Tibial artery (tissue), 4 donors: ENCODE measurements at regions not wholly inside any gene's neighbourhood (a gene's known extent, or its start where the extent isn't known, plus 50 kb on each side); places are given as distances from the start of the nearest gene placed in this dataset.

Source experiments
- DNase-seq, 2 donors: peaks; one replicate each; pipeline ENCODE4 v3.0.0-alpha.2; 2019
- H3K27ac ChIP-seq, 2 donors: fragments of 200-600 bp; sonication (generic) in 1 of 2; 1 replicate in 1 of 2; 2 replicates in 1 of 2; pipeline ENCODE4 v1.5.1; 2018 to 2019; ENCODE audit warnings: mild to moderate bottlenecking in 1 of 2
- H3K27me3 ChIP-seq, 2 donors: fragments of 200-600 bp; sonication (generic) in 1 of 2; one replicate each; pipeline versions ENCODE4 v1.5.1 to v1.6.0; 2016 to 2019
- H3K36me3 ChIP-seq, 3 donors: fragments of 200-600 bp; sonication (generic) in 2 of 3; one replicate each; pipeline ENCODE4 v1.5.1; 2016 to 2019; ENCODE audit warnings: mild to moderate bottlenecking in 2 of 3
- H3K4me1 ChIP-seq, 4 donors: fragments of 200-600 bp; sonication (generic) in 2 of 4; 1 replicate in 3 of 4; 2 replicates in 1 of 4; pipeline ENCODE4 v1.5.1; 2016 to 2019
- H3K4me3 ChIP-seq, 2 donors: fragments of 200-600 bp; sonication (generic) in 1 of 2; 1 replicate in 1 of 2; 2 replicates in 1 of 2; pipeline ENCODE4 v1.5.1; 2018 to 2019; ENCODE audit warnings: mild to moderate bottlenecking in 2 of 2
- H3K9me3 ChIP-seq, 3 donors: fragments of 200-600 bp; sonication (generic) in 1 of 3; one replicate each; pipeline ENCODE4 v1.5.1; 2016 to 2019
- intact Hi-C: fragments of 100-400 bp; cut with DNase I; formaldehyde crosslinking; loops from one replicate; pipeline ENCODE4 v1.15.0; 2023; ENCODE audit warnings: low total_unique reads
- TF ChIP-seq, protein P1 (sequence below), 2 experiments: fragments of 200-600 bp in 1 of 2; fragments of 450-650 bp in 1 of 2; IDR thresholded peaks; one replicate each; pipeline ENCODE4 v1.5.1; 2017 to 2019; ENCODE audit warnings: antibody characterized with exemption in 2 of 2, mild to moderate bottlenecking in 1 of 2, moderate library complexity in 1 of 2

GRCh38 chr2:16515696-16516095 lies 149.9 kb downstream of the CYRIA start:
- TF ChIP-seq, protein P1, sequence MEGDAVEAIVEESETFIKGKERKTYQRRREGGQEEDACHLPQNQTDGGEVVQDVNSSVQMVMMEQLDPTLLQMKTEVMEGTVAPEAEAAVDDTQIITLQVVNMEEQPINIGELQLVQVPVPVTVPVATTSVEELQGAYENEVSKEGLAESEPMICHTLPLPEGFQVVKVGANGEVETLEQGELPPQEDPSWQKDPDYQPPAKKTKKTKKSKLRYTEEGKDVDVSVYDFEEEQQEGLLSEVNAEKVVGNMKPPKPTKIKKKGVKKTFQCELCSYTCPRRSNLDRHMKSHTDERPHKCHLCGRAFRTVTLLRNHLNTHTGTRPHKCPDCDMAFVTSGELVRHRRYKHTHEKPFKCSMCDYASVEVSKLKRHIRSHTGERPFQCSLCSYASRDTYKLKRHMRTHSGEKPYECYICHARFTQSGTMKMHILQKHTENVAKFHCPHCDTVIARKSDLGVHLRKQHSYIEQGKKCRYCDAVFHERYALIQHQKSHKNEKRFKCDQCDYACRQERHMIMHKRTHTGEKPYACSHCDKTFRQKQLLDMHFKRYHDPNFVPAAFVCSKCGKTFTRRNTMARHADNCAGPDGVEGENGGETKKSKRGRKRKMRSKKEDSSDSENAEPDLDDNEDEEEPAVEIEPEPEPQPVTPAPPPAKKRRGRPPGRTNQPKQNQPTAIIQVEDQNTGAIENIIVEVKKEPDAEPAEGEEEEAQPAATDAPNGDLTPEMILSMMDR (IDR thresholded peaks at IDR 0.05): no peak
- Histone ChIP-seq H3K4me1 (no peaks in the 10 kb centered on the region), H3K27ac (no peak overlapping the region), H3K36me3 (no peaks in the 10 kb centered on the region), H3K27me3 (peaks cover 0 to 19% of the 10 kb centered on the region in 2 donors), H3K4me3 (no peak overlapping the region), H3K9me3 (no peaks in the 10 kb centered on the region)
- DNase-seq: no peak
- intact Hi-C loops: no loop called here

- Histone ChIP-seq H3K4me3 (no peak overlapping the region), H3K27ac (no peak overlapping the region), H3K9me3 (no peaks in the 10 kb centered on the region), H3K4me1 (peaks cover 0 to under 1% (median 0%) of the 10 kb centered on the region in 4 donors), H3K36me3 (no peaks in the 10 kb centered on the region), H3K27me3 (peaks cover 0 to 27% of the 10 kb centered on the region in 2 donors)
- TF ChIP-seq, protein P1 (IDR thresholded peaks at IDR 0.05): no peak
- intact Hi-C loops: no loop called here
- no peak for DNase-seq
Measured at GRCh38 chr2:16513626-16514025, 152.0 kb downstream of the CYRIA start.

- H3K4me3 ChIP-seq: no peak overlapping the region
- DNase-seq: no peak
- no peaks in the 10 kb centered on the region for H3K36me3 ChIP-seq
- TF ChIP-seq, protein P1 (IDR thresholded peaks at IDR 0.05): no peak
- H3K4me1 ChIP-seq: peaks cover 0 to 13% (median 6%) of the 10 kb centered on the region in 4 donors
- no peak overlapping the region for H3K27ac ChIP-seq
- no peaks in the 10 kb centered on the region for H3K9me3 ChIP-seq
- peaks cover 0 to 41% of the 10 kb centered on the region in 2 donors for H3K27me3 ChIP-seq
- intact Hi-C loops: no loop called here
Measured at GRCh38 chr2:16511041-16511440, 154.6 kb downstream of the CYRIA start.

- TF ChIP-seq, protein P1 (IDR thresholded peaks at IDR 0.05): no peak
Measured at GRCh38 chr2:16509042-16509441, 156.6 kb downstream of the CYRIA start.

DNA sequence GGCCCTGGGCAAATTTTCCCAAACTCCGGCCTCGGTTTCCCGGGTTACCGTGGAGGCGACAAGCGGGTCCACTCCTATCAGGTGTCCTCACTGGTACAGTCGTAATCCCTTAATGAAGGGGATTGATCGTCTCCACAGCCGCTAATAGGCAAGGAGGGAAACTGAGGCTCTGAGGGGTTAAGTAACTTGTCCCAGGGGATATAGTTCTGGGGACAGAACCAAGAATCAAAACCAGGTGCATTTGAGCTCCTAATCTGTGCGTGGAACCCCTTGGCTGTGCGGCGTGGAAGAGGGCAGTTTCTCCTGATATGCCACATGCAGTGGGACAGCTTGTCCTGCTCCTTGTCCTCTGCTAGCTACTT lies 157.2 kb downstream of the CYRIA start:
- peaks cover 0 to 38% of the 10 kb centered on the region in 2 donors for H3K27me3 ChIP-seq
- H3K36me3 ChIP-seq: no peaks in the 10 kb centered on the region
- H3K27ac ChIP-seq: no peak overlapping the region
- DNase-seq: no peak
- intact Hi-C loops: no loop called here
- H3K4me1 ChIP-seq: peaks cover 0 to 13% (median 6%) of the 10 kb centered on the region in 4 donors
- TF ChIP-seq, protein P1 (IDR thresholded peaks at IDR 0.05): no peak
- H3K9me3 ChIP-seq: no peaks in the 10 kb centered on the region
- peak overlapping the region; percentile 39 to 43 for H3K4me3 ChIP-seq

More at GRCh38 chr2:16509042-16509441, 156.6 kb downstream of the CYRIA start:
- Histone ChIP-seq H3K4me3 (no peak overlapping the region), H3K9me3 (no peaks in the 10 kb centered on the region), H3K27ac (no peak overlapping the region), H3K4me1 (peaks cover 0 to 13% (median 6%) of the 10 kb centered on the region in 4 donors), H3K36me3 (no peaks in the 10 kb centered on the region), H3K27me3 (peaks cover 0 to 38% of the 10 kb centered on the region in 2 donors)
- no peak for DNase-seq
- intact Hi-C loops: no loop called here
